Calu3 (cell line): ENCODE measurements at regions not wholly inside any gene's neighbourhood (a gene's known extent, or its start where the extent isn't known, plus 50 kb on each side); places are given as distances from the start of the nearest gene placed in this dataset.
A peak's percentile ranks its signal among the peaks of the same experiment; 100 is the strongest.
"Not testable (repeated sequence)": the region's sequence is repeated elsewhere in the genome, so short reads cannot be mapped to it uniquely, and the experiment has no call there.

ENCODE experiments used
- BruUV-seq: library from RNA; stranded (reverse); fragments of 400-500 nt; replicated peaks from 2 replicates; lab custom pipeline; 2021; lab: Mats Ljungman, UMichigan
- CTCF ChIA-PET: fragments of 300-600 bp; sonication (Branson Sonifier 250); formaldehyde crosslinking; loops from one replicate; lab custom pipeline; 2022; ENCODE audit warnings: antibody characterized with exemption; lab: Charles Lee
- DNase-seq: peaks from one replicate; pipeline ENCODE4 v3.0.0; 2022
- H3K27ac Mint-ChIP-seq: one replicate; pipeline ENCODE4 v1.8.0; 2022; ENCODE audit warnings: mixed read lengths; ENCODE audit not compliant: unreplicated experiment
- H3K27me3 Mint-ChIP-seq: one replicate; pipeline ENCODE4 v1.8.0; 2022; ENCODE audit warnings: mixed read lengths; ENCODE audit not compliant: unreplicated experiment
- H3K36me3 Mint-ChIP-seq: one replicate; pipeline ENCODE4 v1.8.0; 2022; ENCODE audit warnings: mild to moderate bottlenecking, moderate library complexity, mixed read lengths; ENCODE audit not compliant: insufficient read depth, unreplicated experiment
- H3K4me1 Mint-ChIP-seq: one replicate; pipeline ENCODE4 v1.8.0; 2022; ENCODE audit warnings: mild to moderate bottlenecking, low read depth, mixed read lengths; ENCODE audit not compliant: unreplicated experiment
- H3K4me3 Mint-ChIP-seq: one replicate; pipeline ENCODE4 v1.8.0; 2022; ENCODE audit warnings: mild to moderate bottlenecking, low read depth, moderate library complexity, mixed read lengths; ENCODE audit not compliant: unreplicated experiment
- H3K9me3 Mint-ChIP-seq: one replicate; pipeline ENCODE4 v1.8.0; 2022; ENCODE audit warnings: low read depth, mixed read lengths; ENCODE audit not compliant: unreplicated experiment
- CTCF ChIP-seq: fragments of 200-600 bp; IDR thresholded peaks from one replicate; pipeline ENCODE4 v1.8.0; 2022; ENCODE audit warnings: antibody characterized with exemption; ENCODE audit not compliant: unreplicated experiment
- intact Hi-C: fragments of 100-400 bp; cut with micrococcal nuclease; formaldehyde crosslinking; loops from one replicate; pipeline ENCODE4 v1.10.0; 2022; ENCODE audit not compliant: unreplicated experiment

GRCh38 chr3:73192036-73192738 is 130.7 kb downstream of the EBLN2 start:
- TF ChIP-seq CTCF = no peak

GRCh38 chr3:73193943-73194342 is 132.5 kb downstream of the EBLN2 start:
- H3K36me3 Mint-ChIP-seq, H3K27ac Mint-ChIP-seq, H3K27me3 Mint-ChIP-seq, CTCF ChIA-PET, DNase-seq, H3K4me3 Mint-ChIP-seq, H3K9me3 Mint-ChIP-seq, H3K4me1 Mint-ChIP-seq, BruUV-seq: not testable (repeated sequence)
- intact Hi-C loops = loop anchor here (2.0 kb wide), 1 partner anchor 239 kb away; no protein-coding TSS in a partner anchor

More at GRCh38 chr3:73192036-73192738, 130.7 kb downstream of the EBLN2 start:
- Mint-ChIP-seq H3K36me3 (no peaks in the 10 kb centered on the region), H3K27ac (no peak overlapping the region), H3K9me3 (peaks cover 3% of the 10 kb centered on the region), H3K4me1 (no peaks in the 10 kb centered on the region), H3K27me3 (no peaks in the 10 kb centered on the region), H3K4me3 (no peak overlapping the region)
- no TSS peak for BruUV-seq
- DNase-seq = peak; percentile 14
- intact Hi-C loops = loop anchor here (2.0 kb wide), 1 partner anchor 241 kb away; no protein-coding TSS in a partner anchor
- CTCF ChIA-PET = interaction anchor here (1.5 kb wide), 1 partner anchor 12 kb away, joined by 4 read pairs; no protein-coding TSS in a partner anchor

- intact Hi-C loops = no loop called here
- CTCF ChIA-PET = no interaction called here
These were observed 135.7 kb downstream of the EBLN2 start for GRCh38 chr3:73197187-73197586.

GRCh38 chr3:73203101-73203500 is 141.6 kb downstream of the EBLN2 start:
- Mint-ChIP-seq H3K9me3 (peaks cover 2% of the 10 kb centered on the region), H3K4me3 (no peak overlapping the region)

More at GRCh38 chr3:73197187-73197586, 135.7 kb downstream of the EBLN2 start:
- BruUV-seq = no TSS peak
- no peak overlapping the region for H3K27ac Mint-ChIP-seq
- no peaks in the 10 kb centered on the region for H3K27me3 Mint-ChIP-seq
- no peaks in the 10 kb centered on the region for H3K36me3 Mint-ChIP-seq
- H3K9me3 Mint-ChIP-seq = peaks cover 3% of the 10 kb centered on the region
- no peaks in the 10 kb centered on the region for H3K4me1 Mint-ChIP-seq
- DNase-seq = no peak
- H3K4me3 Mint-ChIP-seq = no peak overlapping the region
- TF ChIP-seq CTCF = no peak

More at GRCh38 chr3:73203101-73203500, 141.6 kb downstream of the EBLN2 start:
- intact Hi-C loops = no loop called here
- Mint-ChIP-seq H3K27me3 (no peaks in the 10 kb centered on the region), H3K27ac (no peak overlapping the region), H3K36me3 (no peaks in the 10 kb centered on the region), H3K4me1 (no peaks in the 10 kb centered on the region)
- no TSS peak for BruUV-seq
- CTCF ChIA-PET = no interaction called here
- no peak for TF ChIP-seq CTCF
- no peak for DNase-seq
